GM18861 (cell line): ENCODE measurements at regions not wholly inside any gene's neighbourhood (a gene's known extent, or its start where the extent isn't known, plus 50 kb on each side); places are given as distances from the start of the nearest gene placed in this dataset.

ENCODE experiments used
- ATAC-seq: cut with Tn5 transposase; IDR thresholded peaks from one replicate; pipeline ENCODE4 v1.9.1; 2021; ENCODE audit not compliant: unreplicated experiment

DNA sequence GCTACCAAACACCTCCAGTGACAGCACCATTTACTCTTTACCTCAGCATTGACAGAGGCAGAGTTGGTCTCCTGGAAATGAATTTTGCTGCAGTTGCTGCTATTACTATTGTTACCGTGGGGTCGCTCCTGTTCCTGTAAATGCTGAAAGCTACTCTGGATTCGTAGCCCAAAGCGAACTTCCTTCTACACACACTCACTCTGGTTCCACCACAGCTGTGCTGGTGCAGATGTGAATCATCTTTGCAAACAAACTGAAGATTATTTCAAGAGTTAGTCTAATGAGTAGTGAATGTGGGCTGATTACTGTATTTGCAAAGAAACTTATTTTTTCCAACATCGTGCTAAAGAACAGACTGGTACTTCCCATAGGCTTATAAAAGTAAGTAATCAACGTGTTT, 304.0 kb downstream of the LPIN1 start:
- ATAC-seq, result peak; percentile 51

DNA sequence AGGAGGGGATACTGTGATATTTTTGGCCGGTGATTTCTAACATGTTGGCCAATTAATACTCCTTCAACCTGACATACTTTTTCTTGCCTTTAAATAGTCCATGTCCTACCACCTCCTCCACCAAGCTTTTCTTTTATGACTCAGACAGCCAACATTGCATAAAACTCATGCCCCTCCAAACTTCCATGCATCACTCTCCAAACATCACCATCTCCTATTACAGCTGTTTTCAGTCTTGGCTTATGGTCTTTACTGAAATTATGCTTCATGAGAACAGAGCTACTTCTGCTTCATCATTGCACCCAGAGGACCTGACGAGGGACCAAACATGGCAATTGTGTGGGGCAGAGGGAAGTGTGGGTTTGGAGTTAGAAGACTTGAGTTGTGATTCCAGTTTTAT, 305.4 kb downstream of the LPIN1 start:
- ATAC-seq, result no peak

DNA sequence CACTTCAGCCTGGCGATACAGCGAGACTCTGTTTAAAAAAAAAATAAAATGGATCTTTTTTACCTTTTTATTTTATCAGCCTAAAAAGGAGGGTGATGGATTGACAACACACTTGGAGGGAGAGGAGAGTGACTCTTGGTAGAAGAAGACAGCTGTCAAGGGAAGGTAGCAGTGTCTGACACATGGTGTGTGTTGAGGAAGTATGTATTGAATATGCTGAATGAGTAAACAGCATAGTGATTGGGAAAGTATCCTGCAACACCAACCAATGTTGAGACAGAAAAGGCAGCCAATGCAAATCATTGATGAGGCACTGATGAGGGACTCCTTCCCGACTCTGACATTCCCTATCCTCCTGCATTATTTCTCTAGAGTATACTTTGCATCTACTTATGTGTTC, 306.4 kb downstream of the LPIN1 start:
- ATAC-seq, result no peak

GRCh38 chr2:12054956-12055618, 308.7 kb downstream of the LPIN1 start:
- no peak for ATAC-seq

GRCh38 chr2:12057436-12058166, 311.2 kb downstream of the LPIN1 start:
- peak; percentile 91 for ATAC-seq

GRCh38 chr2:12059616-12060441, 313.4 kb downstream of the LPIN1 start:
- no peak for ATAC-seq

DNA sequence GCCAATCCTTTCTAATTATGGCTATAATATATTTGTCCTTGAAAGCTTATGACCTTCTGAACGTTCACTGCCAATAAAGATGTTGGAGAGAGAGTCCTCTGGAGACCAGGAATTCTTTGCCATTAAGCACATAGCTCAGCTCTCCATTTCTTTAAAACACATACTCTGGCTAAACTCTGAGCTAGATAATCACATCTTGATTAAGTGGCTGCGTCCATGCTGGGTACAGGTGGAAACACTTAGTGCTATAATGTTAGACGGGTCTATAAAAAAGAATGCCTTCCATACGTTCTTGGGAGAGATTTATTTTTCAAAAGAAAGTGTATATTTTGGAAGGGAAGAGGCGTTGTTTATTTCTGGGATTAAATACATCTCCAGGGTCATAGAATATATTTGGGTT, 314.5 kb downstream of the LPIN1 start:
- no peak for ATAC-seq

- no peak for ATAC-seq
Measured at GRCh38 chr2:12061286-12062052, 315.0 kb downstream of the LPIN1 start.

- no peak for ATAC-seq
Measured at GRCh38 chr2:12062053-12062395, 315.6 kb downstream of the LPIN1 start.

DNA sequence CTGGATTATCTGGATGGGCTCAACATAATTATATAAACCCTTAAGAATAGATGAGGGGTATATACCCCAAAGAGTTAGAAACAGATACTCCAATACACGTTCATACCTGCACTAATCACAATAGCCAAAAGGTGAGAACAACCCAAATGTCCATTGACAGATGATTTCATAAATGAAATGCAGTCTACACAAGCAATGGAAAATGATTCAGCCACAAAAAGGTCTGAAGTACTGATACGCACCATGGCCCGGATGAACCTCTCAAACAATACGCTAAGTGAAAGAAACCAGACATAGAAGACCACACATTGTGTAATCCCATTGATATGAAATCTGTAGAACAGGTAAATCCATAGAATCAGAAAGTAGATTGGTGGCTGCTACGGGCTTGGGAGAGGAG, 316.8 kb downstream of the LPIN1 start:
- ATAC-seq, result no peak

DNA sequence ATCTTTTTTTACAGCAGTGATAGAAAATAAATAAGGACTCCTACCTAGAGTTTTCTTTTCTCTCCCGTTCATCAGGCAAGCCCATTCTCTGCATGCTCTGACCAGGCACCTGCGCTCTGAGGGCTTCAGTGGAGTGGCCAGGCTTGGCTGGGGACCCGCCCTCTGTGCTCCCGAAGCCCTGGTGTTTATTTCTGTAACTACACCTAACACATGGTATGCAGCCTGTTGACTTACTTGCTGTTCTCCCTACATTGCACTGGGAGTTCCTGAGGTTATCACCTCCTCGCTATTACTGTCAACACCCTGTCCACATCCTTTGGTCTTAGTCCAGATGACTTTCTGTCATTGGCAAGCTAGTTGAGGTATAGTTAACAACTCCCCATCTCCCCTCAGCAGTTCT, 317.7 kb downstream of the LPIN1 start:
- no peak for ATAC-seq

DNA sequence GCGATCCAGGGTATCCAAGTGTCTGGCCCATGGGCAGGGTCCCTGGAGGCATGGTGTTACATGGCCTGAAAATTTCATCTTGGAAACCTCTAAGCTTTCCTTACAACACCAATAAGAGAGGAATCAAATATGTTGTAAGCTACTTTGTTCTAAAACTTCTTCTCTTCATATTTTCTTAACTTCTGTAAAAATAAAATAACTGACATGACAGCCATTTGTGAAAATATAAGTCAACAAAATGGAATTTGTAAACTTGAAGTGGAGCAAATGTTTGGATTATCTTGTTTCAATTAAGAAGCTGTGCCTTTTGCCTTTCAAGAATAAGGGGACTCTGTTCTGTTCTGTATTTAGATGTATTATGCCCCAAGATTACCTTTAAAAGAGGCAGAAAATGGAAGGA, 319.7 kb downstream of the LPIN1 start:
- ATAC-seq, result no peak

GRCh38 chr2:12066986-12067385, 320.6 kb downstream of the LPIN1 start:
- ATAC-seq, result no peak

GRCh38 chr2:12068796-12069538, 322.5 kb downstream of the LPIN1 start:
- ATAC-seq, result no peak

DNA sequence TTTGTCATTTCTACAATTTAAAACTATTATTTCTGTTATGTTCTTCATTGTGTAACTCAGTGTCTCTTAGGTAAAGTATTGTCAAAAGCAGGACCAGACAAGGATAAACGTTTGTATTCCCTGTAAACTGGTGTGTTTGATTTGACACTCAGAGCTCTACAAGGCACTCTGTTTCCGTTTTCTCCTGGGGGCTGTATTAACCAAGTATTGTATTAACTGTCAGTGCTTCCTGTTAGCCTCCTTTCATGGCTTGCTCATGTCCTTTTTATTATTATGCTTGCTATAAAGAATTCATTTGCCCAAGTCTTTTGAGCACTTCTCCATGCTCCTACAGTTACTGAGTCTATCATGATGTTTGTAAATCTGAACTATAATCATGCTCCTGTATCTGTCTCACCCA, 323.7 kb downstream of the LPIN1 start:
- ATAC-seq, result no peak

DNA sequence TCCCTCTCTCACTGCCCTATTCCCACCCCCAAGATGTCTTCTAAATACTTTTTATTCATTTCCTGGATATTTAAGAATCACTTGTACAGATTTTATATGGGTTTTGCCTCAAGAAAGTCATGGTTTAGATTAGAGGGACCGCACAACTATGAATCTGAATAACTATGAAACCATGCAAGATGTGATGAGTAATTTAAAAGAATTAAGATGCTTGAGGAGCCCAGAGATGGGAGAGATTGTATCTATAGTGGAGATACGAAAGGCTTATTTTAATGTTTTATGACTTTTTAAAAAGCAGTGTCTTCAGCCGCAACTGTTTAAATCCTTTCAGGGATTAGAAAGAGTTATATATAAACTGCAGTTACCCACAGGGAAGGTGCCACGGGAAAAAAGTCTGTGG, 324.1 kb downstream of the LPIN1 start:
- no peak for ATAC-seq

DNA sequence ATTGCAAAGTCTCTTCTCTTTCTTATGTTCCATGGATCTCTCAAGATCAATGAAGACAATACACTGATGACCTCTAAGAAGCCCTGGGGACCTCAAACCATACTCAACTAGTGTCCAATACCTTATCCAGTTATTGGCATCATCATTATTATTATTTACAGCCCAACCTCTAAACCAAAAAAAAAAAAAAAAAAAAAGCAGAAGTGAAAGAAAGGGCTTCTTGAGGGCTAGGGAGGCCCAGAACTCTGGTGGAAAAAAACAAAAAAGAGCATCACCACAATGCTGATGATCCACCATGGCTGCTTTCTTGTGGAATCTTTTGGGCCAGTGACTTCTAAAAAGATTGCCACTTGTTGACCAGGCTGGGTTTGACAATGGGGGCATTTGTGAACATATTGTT, 324.9 kb downstream of the LPIN1 start:
- no peak for ATAC-seq

- ATAC-seq, result no peak
Measured at GRCh38 chr2:12073217-12073852, 326.9 kb downstream of the LPIN1 start.

GRCh38 chr2:12074126-12074844, 327.9 kb downstream of the LPIN1 start:
- ATAC-seq, result no peak

DNA sequence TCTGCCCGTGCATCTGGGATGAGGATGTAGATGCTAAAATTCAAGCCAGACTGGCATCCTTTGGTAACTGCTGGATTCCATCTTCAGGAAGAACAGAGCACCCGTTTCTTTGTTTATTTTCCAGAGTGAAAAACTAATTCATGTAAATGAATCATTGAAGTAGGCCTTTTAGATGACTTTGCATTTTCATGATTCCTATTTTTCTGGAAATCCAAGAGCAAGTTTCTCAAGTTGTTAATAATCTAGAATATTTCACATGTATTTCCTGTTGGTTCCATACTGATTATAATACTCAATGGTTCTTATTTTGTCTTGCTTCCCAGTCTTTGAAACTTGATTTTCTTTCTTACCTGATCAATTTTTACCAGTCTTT, 328.4 kb downstream of the LPIN1 start:
- no peak for ATAC-seq
